HL-60 (cell line): ENCODE measurements at regions not wholly inside any gene's neighbourhood (a gene's known extent, or its start where the extent isn't known, plus 50 kb on each side); places are given as distances from the start of the nearest gene placed in this dataset.

Experiments used
- CTCF ChIP-seq: IDR thresholded peaks from one replicate; pipeline ENCODE4 v1.5.1; 2011; ENCODE audit warnings: low read length, control low read depth, inconsistent platforms; ENCODE audit not compliant: insufficient read depth
- GABPA ChIP-seq: IDR thresholded peaks from 2 replicates; pipeline ENCODE4 v1.6.1; 2012; ENCODE audit warnings: low read depth
- REST ChIP-seq: IDR thresholded peaks from 2 replicates; pipeline ENCODE4 v1.6.1; 2012; ENCODE audit warnings: low read depth; ENCODE audit not compliant: insufficient replicate concordance

GRCh38 chr6:144736763-144737162 is 451.6 kb downstream of the UTRN start:
- TF ChIP-seq CTCF: no peak
- TF ChIP-seq REST: no peak
- no peak for TF ChIP-seq GABPA
